ENCODE measurements at regions not wholly inside any gene's neighbourhood (a gene's known extent, or its start where the extent isn't known, plus 50 kb on each side); places are given as distances from the start of the nearest gene placed in this dataset.

DNA sequence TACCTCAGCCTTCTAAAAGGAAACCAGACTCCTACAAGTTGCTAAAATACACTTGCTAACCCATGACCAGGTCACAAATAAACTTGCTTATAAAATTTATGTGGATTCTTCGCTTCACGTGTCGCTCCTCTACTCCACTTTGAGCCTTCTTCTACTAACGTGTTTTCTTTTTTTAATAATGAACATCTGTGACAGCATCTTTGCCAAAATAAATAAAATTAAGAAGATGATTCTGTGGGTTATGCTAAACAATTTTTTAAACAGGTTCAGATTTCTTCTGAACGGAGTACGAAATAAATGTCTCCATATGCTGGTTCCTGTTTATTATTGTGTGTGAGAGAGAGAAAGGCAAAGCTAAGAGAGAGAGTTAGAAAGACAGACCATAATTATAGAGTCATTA, 735.8 kb downstream of the LTN1 start:
- TF ChIP-seq, protein P1, sequence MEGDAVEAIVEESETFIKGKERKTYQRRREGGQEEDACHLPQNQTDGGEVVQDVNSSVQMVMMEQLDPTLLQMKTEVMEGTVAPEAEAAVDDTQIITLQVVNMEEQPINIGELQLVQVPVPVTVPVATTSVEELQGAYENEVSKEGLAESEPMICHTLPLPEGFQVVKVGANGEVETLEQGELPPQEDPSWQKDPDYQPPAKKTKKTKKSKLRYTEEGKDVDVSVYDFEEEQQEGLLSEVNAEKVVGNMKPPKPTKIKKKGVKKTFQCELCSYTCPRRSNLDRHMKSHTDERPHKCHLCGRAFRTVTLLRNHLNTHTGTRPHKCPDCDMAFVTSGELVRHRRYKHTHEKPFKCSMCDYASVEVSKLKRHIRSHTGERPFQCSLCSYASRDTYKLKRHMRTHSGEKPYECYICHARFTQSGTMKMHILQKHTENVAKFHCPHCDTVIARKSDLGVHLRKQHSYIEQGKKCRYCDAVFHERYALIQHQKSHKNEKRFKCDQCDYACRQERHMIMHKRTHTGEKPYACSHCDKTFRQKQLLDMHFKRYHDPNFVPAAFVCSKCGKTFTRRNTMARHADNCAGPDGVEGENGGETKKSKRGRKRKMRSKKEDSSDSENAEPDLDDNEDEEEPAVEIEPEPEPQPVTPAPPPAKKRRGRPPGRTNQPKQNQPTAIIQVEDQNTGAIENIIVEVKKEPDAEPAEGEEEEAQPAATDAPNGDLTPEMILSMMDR (conservative IDR thresholded peaks at IDR 0.05): no peak
- no peak for TF ChIP-seq ZFX (IDR thresholded peaks at IDR 0.05)
